Upper lobe of left lung (tissue), 4 donors: ENCODE measurements at regions not wholly inside any gene's neighbourhood (a gene's known extent, or its start where the extent isn't known, plus 50 kb on each side); places are given as distances from the start of the nearest gene placed in this dataset.

Experiments used
- CTCF ChIP-seq, 6 experiments: fragments of 450-650 bp in 4 of 6; fragments of 200-600 bp in 2 of 6; sonication (generic) in 2 of 6; IDR thresholded peaks; one replicate each; pipeline ENCODE4 v1.5.1; 2016 to 2019; ENCODE audit warnings: antibody characterized with exemption in 6 of 6
- POLR2A ChIP-seq, 4 donors: fragments of 450-650 bp; IDR thresholded peaks; one replicate each; pipeline ENCODE4 v1.5.1; 2016 to 2017; ENCODE audit warnings: antibody characterized with exemption in 4 of 4, mild to moderate bottlenecking in 2 of 4

- TF ChIP-seq CTCF (IDR thresholded peaks at IDR 0.05) (no peak), POLR2A (IDR thresholded peaks at IDR 0.05) (no peak)
Observed at GRCh38 chr5:168031614-168032013, 259.8 kb upstream of the WWC1 start.
